Thyroid gland (tissue), 4 donors: ENCODE measurements at regions not wholly inside any gene's neighbourhood (a gene's known extent, or its start where the extent isn't known, plus 50 kb on each side); places are given as distances from the start of the nearest gene placed in this dataset.

Experiments used
- POLR2A ChIP-seq, 2 donors: fragments of 450-650 bp; IDR thresholded peaks; one replicate each; pipeline ENCODE4 v1.6.1; 2017; ENCODE audit warnings: antibody characterized with exemption in 2 of 2, mild to moderate bottlenecking in 2 of 2, moderate library complexity in 1 of 2
- TF ChIP-seq, protein P1 (sequence below), 6 experiments: fragments of 200-600 bp in 3 of 6; fragments of 450-650 bp in 3 of 6; sonication (generic) in 3 of 6; IDR thresholded peaks; one replicate each; pipeline ENCODE4 v1.5.1; 2016 to 2019; ENCODE audit warnings: antibody characterized with exemption in 6 of 6, mild to moderate bottlenecking in 2 of 6, inconsistent platforms in 1 of 6, moderate library complexity in 1 of 6

DNA sequence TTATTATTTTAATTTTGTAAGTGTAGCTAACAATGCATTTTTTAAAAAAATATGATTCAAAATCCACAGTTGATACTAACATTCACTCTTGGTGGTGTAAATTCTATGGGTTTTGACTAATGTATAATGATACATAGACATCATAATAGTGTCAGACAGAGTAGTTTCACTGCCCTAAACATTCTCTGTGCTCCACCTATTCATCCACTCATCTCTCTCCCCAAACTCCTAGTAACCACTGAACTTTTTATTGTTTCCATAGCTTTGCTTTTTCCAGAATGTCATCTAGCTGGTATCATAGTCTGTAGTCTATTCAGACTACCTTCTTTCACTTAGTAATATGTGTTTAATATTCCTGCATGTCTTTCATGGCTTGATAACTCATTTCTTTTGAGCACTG lies 194.0 kb upstream of the NLGN4Y start:
- TF ChIP-seq, protein P1, sequence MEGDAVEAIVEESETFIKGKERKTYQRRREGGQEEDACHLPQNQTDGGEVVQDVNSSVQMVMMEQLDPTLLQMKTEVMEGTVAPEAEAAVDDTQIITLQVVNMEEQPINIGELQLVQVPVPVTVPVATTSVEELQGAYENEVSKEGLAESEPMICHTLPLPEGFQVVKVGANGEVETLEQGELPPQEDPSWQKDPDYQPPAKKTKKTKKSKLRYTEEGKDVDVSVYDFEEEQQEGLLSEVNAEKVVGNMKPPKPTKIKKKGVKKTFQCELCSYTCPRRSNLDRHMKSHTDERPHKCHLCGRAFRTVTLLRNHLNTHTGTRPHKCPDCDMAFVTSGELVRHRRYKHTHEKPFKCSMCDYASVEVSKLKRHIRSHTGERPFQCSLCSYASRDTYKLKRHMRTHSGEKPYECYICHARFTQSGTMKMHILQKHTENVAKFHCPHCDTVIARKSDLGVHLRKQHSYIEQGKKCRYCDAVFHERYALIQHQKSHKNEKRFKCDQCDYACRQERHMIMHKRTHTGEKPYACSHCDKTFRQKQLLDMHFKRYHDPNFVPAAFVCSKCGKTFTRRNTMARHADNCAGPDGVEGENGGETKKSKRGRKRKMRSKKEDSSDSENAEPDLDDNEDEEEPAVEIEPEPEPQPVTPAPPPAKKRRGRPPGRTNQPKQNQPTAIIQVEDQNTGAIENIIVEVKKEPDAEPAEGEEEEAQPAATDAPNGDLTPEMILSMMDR (IDR thresholded peaks at IDR 0.05): no peak
- no peak for TF ChIP-seq POLR2A (IDR thresholded peaks at IDR 0.05)
